GM19023 (cell line): ENCODE measurements at regions not wholly inside any gene's neighbourhood (a gene's known extent, or its start where the extent isn't known, plus 50 kb on each side); places are given as distances from the start of the nearest gene placed in this dataset.

Source experiments
- ATAC-seq: cut with Tn5 transposase; IDR thresholded peaks from one replicate; pipeline ENCODE4 v1.9.1; 2021; ENCODE audit warnings: mild to moderate bottlenecking, moderate library complexity; ENCODE audit not compliant: unreplicated experiment

- ATAC-seq, result no peak
Measured at GRCh38 chr5:171647043-171647903, 138.3 kb upstream of the SMIM23 start.

- no peak for ATAC-seq
Measured at GRCh38 chr5:171647904-171648260, 137.7 kb upstream of the SMIM23 start.

- no peak for ATAC-seq
Measured at GRCh38 chr5:171648279-171649074, 137.1 kb upstream of the SMIM23 start.

- no peak for ATAC-seq
Measured at GRCh38 chr5:171649075-171649401, 136.6 kb upstream of the SMIM23 start.

GRCh38 chr5:171650597-171650996 is 135.0 kb upstream of the SMIM23 start:
- no peak for ATAC-seq

- ATAC-seq, result no peak
Measured at GRCh38 chr5:171651102-171651501, 134.5 kb upstream of the SMIM23 start.

GRCh38 chr5:171654881-171655280 is 130.7 kb upstream of the SMIM23 start:
- ATAC-seq, result no peak

GRCh38 chr5:171657473-171657872 is 128.1 kb upstream of the SMIM23 start:
- no peak for ATAC-seq

- no peak for ATAC-seq
Measured at GRCh38 chr5:171659896-171660295, 125.7 kb upstream of the SMIM23 start.

- no peak for ATAC-seq
Measured at GRCh38 chr5:171660434-171660833, 125.2 kb upstream of the SMIM23 start.

- no peak for ATAC-seq
Measured at GRCh38 chr5:171661143-171661542, 124.5 kb upstream of the SMIM23 start.

GRCh38 chr5:171663311-171664085 is 122.1 kb upstream of the SMIM23 start:
- no peak for ATAC-seq

- no peak for ATAC-seq
Measured at GRCh38 chr5:171664489-171664888, 121.1 kb upstream of the SMIM23 start.

GRCh38 chr5:171666815-171667214 is 118.8 kb upstream of the SMIM23 start:
- ATAC-seq, result no peak

GRCh38 chr5:171667341-171668096 is 118.1 kb upstream of the SMIM23 start:
- no peak for ATAC-seq

GRCh38 chr5:171668097-171668412 is 117.6 kb upstream of the SMIM23 start:
- no peak for ATAC-seq

- no peak for ATAC-seq
Measured at GRCh38 chr5:171669571-171669970, 116.0 kb upstream of the SMIM23 start.

- ATAC-seq, result no peak
Measured at GRCh38 chr5:171672556-171672955, 113.1 kb upstream of the SMIM23 start.

GRCh38 chr5:171673328-171673727 is 112.3 kb upstream of the SMIM23 start:
- no peak for ATAC-seq

GRCh38 chr5:171673840-171674239 is 111.8 kb upstream of the SMIM23 start:
- ATAC-seq, result no peak

GRCh38 chr5:171675511-171675910 is 110.1 kb upstream of the SMIM23 start:
- ATAC-seq, result no peak
